Spleen (tissue), 11 donors: ENCODE measurements at regions not wholly inside any gene's neighbourhood (a gene's known extent, or its start where the extent isn't known, plus 50 kb on each side); places are given as distances from the start of the nearest gene placed in this dataset.

ENCODE experiments used
- DNase-seq: peaks from one replicate; pipeline ENCODE4 v3.0.0-alpha.2; 2020
- H3K27ac ChIP-seq, 8 donors: fragments of 200-600 bp; sonication (generic) in 7 of 8; 1 replicate in 4 of 8; 2 replicates in 4 of 8; pipeline versions ENCODE4 v1.5.0 to v1.8.0; 2016 to 2021; ENCODE audit warnings: inconsistent platforms in 4 of 8, mild to moderate bottlenecking in 4 of 8, moderate library complexity in 1 of 8
- H3K27me3 ChIP-seq, 7 donors: fragments of 200-600 bp; sonication (generic) in 6 of 7; replicated peaks in 1 of 7; 1 replicate in 4 of 7; 2 replicates in 3 of 7; pipeline versions ENCODE4 v1.5.0 to v1.8.0; 2016 to 2021; ENCODE audit warnings: inconsistent platforms in 3 of 7, mild to moderate bottlenecking in 1 of 7
- H3K36me3 ChIP-seq, 6 donors: fragments of 200-600 bp; sonication (generic) in 5 of 6; 1 replicate in 4 of 6; 2 replicates in 2 of 6; pipeline versions ENCODE4 v1.5.0 to v1.8.0; 2016 to 2021; ENCODE audit warnings: inconsistent platforms in 2 of 6
- H3K4me1 ChIP-seq, 6 donors: fragments of 200-600 bp; sonication (generic) in 5 of 6; 1 replicate in 3 of 6; 2 replicates in 3 of 6; pipeline versions ENCODE4 v1.5.0 to v1.8.0; 2016 to 2021; ENCODE audit warnings: inconsistent platforms in 3 of 6
- H3K4me3 ChIP-seq, 8 donors: fragments of 200-600 bp; sonication (generic) in 7 of 8; 1 replicate in 4 of 8; 2 replicates in 4 of 8; pipeline versions ENCODE4 v1.5.0 to v1.8.0; 2016 to 2021; ENCODE audit warnings: inconsistent platforms in 4 of 8, mild to moderate bottlenecking in 4 of 8, moderate library complexity in 2 of 8
- H3K9me3 ChIP-seq, 8 donors: fragments of 200-600 bp; sonication (generic) in 7 of 8; 1 replicate in 4 of 8; 2 replicates in 4 of 8; pipeline versions ENCODE4 v1.5.0 to v1.8.0; 2016 to 2021; ENCODE audit warnings: inconsistent platforms in 4 of 8
- CTCF ChIP-seq, 11 experiments: fragments of 200-600 bp in 7 of 11; fragments of 450-650 bp in 4 of 11; sonication (generic) in 4 of 11; IDR thresholded peaks in 8 of 11; conservative IDR thresholded peaks in 3 of 11; 1 replicate in 7 of 11; 2 replicates in 4 of 11; pipeline versions ENCODE4 v1.4.0 to v1.8.0; 2016 to 2021; ENCODE audit warnings: antibody characterized with exemption in 11 of 11, inconsistent platforms in 4 of 11, mild to moderate bottlenecking in 1 of 11
- POLR2A ChIP-seq, 3 donors: fragments of 450-650 bp; IDR thresholded peaks; one replicate each; pipeline ENCODE4 v1.5.1; 2017; ENCODE audit warnings: antibody characterized with exemption in 3 of 3, mild to moderate bottlenecking in 1 of 3
- POLR2AphosphoS5 ChIP-seq, 3 donors: sonication (generic); formaldehyde crosslinking; IDR thresholded peaks; one replicate each; pipeline ENCODE4 v1.5.1; 2017; ENCODE audit warnings: antibody characterized with exemption in 3 of 3
- WGBS, 5 donors: extraction: QIAGEN DNeasy Blood & Tissue Kit in 3 of 5; methylation state at CpG; one replicate each; pipeline versions ENCODE4 v1.1.5 to v1.1.7; 2013 to 2018; 5-methylcytosine and 5-hydroxymethylcytosine counted together
- intact Hi-C: fragments of 100-400 bp; cut with DNase I; formaldehyde crosslinking; loops from one replicate; pipeline ENCODE4 v1.15.0; 2023; ENCODE audit warnings: low total_unique reads
- donor health status: healthy with polysubstance abuse.
- donor health status: DM: no; HTN: no; CAD: no; lungs with moderate emphysema.
- donor health status: DM: no; HTN: no; CAD: no.
- donor health status: Bipolar disorder and iron deficiency.
- donor health status: healthy.
- donor health status: DM: no; HTN: no; CAD: no.
- donor health status: DM: yes; HTN: yes; CAD: no.

- no peak overlapping the region for H3K27ac ChIP-seq
- no peaks in the 10 kb centered on the region for H3K27me3 ChIP-seq
- H3K9me3 ChIP-seq = no peaks in the 10 kb centered on the region
- TF ChIP-seq CTCF (IDR thresholded peaks at IDR 0.05 in 8 of 11, conservative IDR thresholded peaks at IDR 0.05 in 3 of 11) = no peak
- WGBS, 5 donors = 79 to 88% (median 81%) methylated on average over 6 of the region's 6 CpGs
- DNase-seq = no peak
- intact Hi-C loops = no loop called here
- H3K4me1 ChIP-seq = no peaks in the 10 kb centered on the region
- H3K36me3 ChIP-seq = no peaks in the 10 kb centered on the region
- no peak overlapping the region for H3K4me3 ChIP-seq
Observed at GRCh38 chr11:91366816-91367215, 857.8 kb upstream of the FAT3 start.

- Histone ChIP-seq H3K9me3 (no peaks in the 10 kb centered on the region), H3K4me3 (no peak overlapping the region), H3K27me3 (no peaks in the 10 kb centered on the region), H3K4me1 (no peaks in the 10 kb centered on the region), H3K36me3 (no peaks in the 10 kb centered on the region), H3K27ac (no peak overlapping the region)
- DNase-seq = no peak
- TF ChIP-seq POLR2AphosphoS5 (IDR thresholded peaks at IDR 0.05) (no peak), CTCF (IDR thresholded peaks at IDR 0.05 in 8 of 11, conservative IDR thresholded peaks at IDR 0.05 in 3 of 11) (no peak), POLR2A (IDR thresholded peaks at IDR 0.05) (no peak)
- WGBS, 5 donors = 79 to 85% (median 80%) methylated on average over 7 of the region's 7 CpGs
- intact Hi-C loops = no loop called here
Observed at GRCh38 chr11:91365986-91366585, 858.5 kb upstream of the FAT3 start.

- DNase-seq = no peak
- Histone ChIP-seq H3K4me3 (no peak overlapping the region), H3K27ac (no peak overlapping the region), H3K4me1 (no peaks in the 10 kb centered on the region), H3K9me3 (peaks cover 0 to 13% (median 1%) of the 10 kb centered on the region in 8 donors), H3K27me3 (no peaks in the 10 kb centered on the region), H3K36me3 (no peaks in the 10 kb centered on the region)
- WGBS, 5 donors = 73 to 80% (median 79%) methylated on average over 3 of the region's 3 CpGs
- intact Hi-C loops = no loop called here
- TF ChIP-seq CTCF (IDR thresholded peaks at IDR 0.05 in 8 of 11, conservative IDR thresholded peaks at IDR 0.05 in 3 of 11) (no peak), POLR2AphosphoS5 (IDR thresholded peaks at IDR 0.05) (no peak), POLR2A (IDR thresholded peaks at IDR 0.05) (no peak)
Observed at GRCh38 chr11:91350931-91351330, 873.7 kb upstream of the FAT3 start.

GRCh38 chr11:91326751-91327150 is 897.9 kb upstream of the FAT3 start:
- H3K27ac ChIP-seq = no peak overlapping the region
- peaks cover 0 to 7% (median 6%) of the 10 kb centered on the region in 8 donors for H3K9me3 ChIP-seq
- no peak for DNase-seq
- H3K4me1 ChIP-seq = no peaks in the 10 kb centered on the region
- TF ChIP-seq POLR2AphosphoS5 (IDR thresholded peaks at IDR 0.05) (no peak), POLR2A (IDR thresholded peaks at IDR 0.05) (no peak), CTCF (IDR thresholded peaks at IDR 0.05 in 8 of 11, conservative IDR thresholded peaks at IDR 0.05 in 3 of 11) (no peak)
- intact Hi-C loops = no loop called here
- WGBS, 5 donors = 79 to 92% (median 81%) methylated on average over 2 of the region's 2 CpGs
- no peak overlapping the region for H3K4me3 ChIP-seq
- no peaks in the 10 kb centered on the region for H3K36me3 ChIP-seq
- no peaks in the 10 kb centered on the region for H3K27me3 ChIP-seq
